CD14-positive monocyte (primary cell): ENCODE measurements at regions not wholly inside any gene's neighbourhood (a gene's known extent, or its start where the extent isn't known, plus 50 kb on each side); places are given as distances from the start of the nearest gene placed in this dataset.
"Not testable (repeated sequence)": the region's sequence is repeated elsewhere in the genome, so short reads cannot be mapped to it uniquely, and the experiment has no call there.

Experiments
- DNase-seq, 3 donors: peaks; one replicate each; pipeline ENCODE4 v3.0.0-alpha.2; 2011 to 2022
- H2AFZ ChIP-seq: 2 replicates; pipeline ENCODE4 v1.6.0; 2012; ENCODE audit warnings: mild to moderate bottlenecking, low read depth, low read length, inconsistent platforms; ENCODE audit not compliant: insufficient read depth, poor library complexity, severe bottlenecking
- H3K27ac ChIP-seq, 2 donors: 1 replicate in 1 of 2; 2 replicates in 1 of 2; pipeline ENCODE4 v1.5.1; 2012 to 2013; ENCODE audit warnings: low read length in 2 of 2, control low read depth in 1 of 2, inconsistent platforms in 1 of 2, low read depth in 1 of 2, mild to moderate bottlenecking in 1 of 2
- H3K27me3 ChIP-seq, 2 donors: one replicate each; pipeline versions ENCODE4 v1.6.0 to v1.6.1; 2011 to 2013; ENCODE audit warnings: low read length in 2 of 2; ENCODE audit not compliant: control insufficient read depth in 2 of 2, insufficient read depth in 2 of 2
- H3K36me3 ChIP-seq, 2 donors: replicated peaks in 1 of 2; 1 replicate in 1 of 2; 2 replicates in 1 of 2; pipeline versions ENCODE4 v1.5.1 to v1.6.1; 2012 to 2013; ENCODE audit warnings: low read length in 2 of 2, control low read depth in 1 of 2, inconsistent platforms in 1 of 2, mild to moderate bottlenecking in 1 of 2; ENCODE audit not compliant: insufficient read depth in 2 of 2, control insufficient read depth in 1 of 2
- H3K4me1 ChIP-seq, 2 donors: 1 replicate in 1 of 2; 2 replicates in 1 of 2; pipeline versions ENCODE4 v1.5.1 to v1.6.1; 2012 to 2013; ENCODE audit warnings: low read length in 2 of 2, control low read depth in 1 of 2, inconsistent platforms in 1 of 2, mild to moderate bottlenecking in 1 of 2, moderate library complexity in 1 of 2; ENCODE audit not compliant: insufficient read depth in 2 of 2, control insufficient read depth in 1 of 2
- H3K4me2 ChIP-seq: replicated peaks from 2 replicates; pipeline ENCODE3; 2012; ENCODE audit warnings: low read length, moderate library complexity, mild to moderate bottlenecking; ENCODE audit not compliant: poor library complexity, severe bottlenecking; ENCODE audit errors: extremely low read depth
- H3K4me3 ChIP-seq, 3 experiments: fragments of 200-600 bp in 1 of 3; sonication (generic) in 1 of 3; replicated peaks in 1 of 3; 1 replicate in 2 of 3; 2 replicates in 1 of 3; pipeline ENCODE4 v1.5.1; 2011 to 2013; ENCODE audit warnings: low read length in 3 of 3, mild to moderate bottlenecking in 3 of 3, control low read depth in 2 of 3, low read depth in 2 of 3, inconsistent platforms in 1 of 3, moderate library complexity in 1 of 3
- H3K79me2 ChIP-seq: 2 replicates; pipeline ENCODE4 v1.6.0; 2012; ENCODE audit warnings: mild to moderate bottlenecking, control low read depth, inconsistent platforms, low read length, moderate library complexity; ENCODE audit not compliant: insufficient read depth
- H3K9ac ChIP-seq: 2 replicates; pipeline ENCODE4 v1.6.0; 2017; ENCODE audit warnings: low read length, mild to moderate bottlenecking; ENCODE audit not compliant: insufficient read depth, poor library complexity, severe bottlenecking
- H3K9me3 ChIP-seq, 2 donors: replicated peaks in 1 of 2; 1 replicate in 1 of 2; 2 replicates in 1 of 2; pipeline versions ENCODE4 v1.5.1 to v1.6.1; 2012 to 2013; ENCODE audit warnings: low read length in 2 of 2, control low read depth in 1 of 2; ENCODE audit not compliant: control insufficient read depth in 1 of 2, insufficient read depth in 1 of 2
- H4K20me1 ChIP-seq: 2 replicates; pipeline ENCODE4 v1.6.0; 2012; ENCODE audit warnings: mild to moderate bottlenecking, low read length, control low read depth, moderate library complexity; ENCODE audit not compliant: insufficient read depth
- H3K27ac Mint-ChIP-seq, 7 donors: one replicate each; pipeline ENCODE4 v1.8.0; 2020; ENCODE audit warnings: mild to moderate bottlenecking in 7 of 7, mixed read lengths in 7 of 7, moderate library complexity in 6 of 7, inconsistent platforms in 2 of 7
- H3K27me3 Mint-ChIP-seq, 3 donors: one replicate each; pipeline ENCODE4 v1.8.0; 2021 to 2022; ENCODE audit warnings: low read depth in 3 of 3, mild to moderate bottlenecking in 3 of 3, mixed read lengths in 3 of 3, moderate library complexity in 3 of 3, inconsistent platforms in 1 of 3
- H3K36me3 Mint-ChIP-seq, 2 donors: one replicate each; pipeline ENCODE4 v1.8.0; 2020; ENCODE audit warnings: mixed read lengths in 2 of 2, inconsistent platforms in 1 of 2, mild to moderate bottlenecking in 1 of 2
- H3K4me1 Mint-ChIP-seq: one replicate; pipeline ENCODE4 v1.8.0; 2020; ENCODE audit warnings: mild to moderate bottlenecking, mixed read lengths
- H3K4me3 Mint-ChIP-seq, 2 donors: one replicate each; pipeline ENCODE4 v1.8.0; 2020; ENCODE audit warnings: mild to moderate bottlenecking in 2 of 2, mixed read lengths in 2 of 2, moderate library complexity in 1 of 2
- H3K9me3 Mint-ChIP-seq, 7 donors: one replicate each; pipeline ENCODE4 v1.8.0; 2020 to 2022; ENCODE audit warnings: mixed read lengths in 7 of 7, mild to moderate bottlenecking in 6 of 7, moderate library complexity in 6 of 7, inconsistent platforms in 2 of 7
- WGBS: methylation state at CpG from one replicate; pipeline ENCODE4 v1.1.5; 2013; ENCODE audit warnings: missing lambda C conversion rate; ENCODE audit not compliant: insufficient coverage; 5-methylcytosine and 5-hydroxymethylcytosine counted together
- intact Hi-C, 2 donors: fragments of 100-400 bp; cut with micrococcal nuclease; formaldehyde crosslinking; loops; one replicate each; pipeline versions ENCODE4 v1.15.0 to v1.15.1; 2023
- TF ChIP-seq, protein P1 (sequence below): fragments of 200-600 bp; IDR thresholded peaks from one replicate; pipeline ENCODE4 v1.8.0; 2022; ENCODE audit warnings: antibody characterized with exemption, mild to moderate bottlenecking

DNA sequence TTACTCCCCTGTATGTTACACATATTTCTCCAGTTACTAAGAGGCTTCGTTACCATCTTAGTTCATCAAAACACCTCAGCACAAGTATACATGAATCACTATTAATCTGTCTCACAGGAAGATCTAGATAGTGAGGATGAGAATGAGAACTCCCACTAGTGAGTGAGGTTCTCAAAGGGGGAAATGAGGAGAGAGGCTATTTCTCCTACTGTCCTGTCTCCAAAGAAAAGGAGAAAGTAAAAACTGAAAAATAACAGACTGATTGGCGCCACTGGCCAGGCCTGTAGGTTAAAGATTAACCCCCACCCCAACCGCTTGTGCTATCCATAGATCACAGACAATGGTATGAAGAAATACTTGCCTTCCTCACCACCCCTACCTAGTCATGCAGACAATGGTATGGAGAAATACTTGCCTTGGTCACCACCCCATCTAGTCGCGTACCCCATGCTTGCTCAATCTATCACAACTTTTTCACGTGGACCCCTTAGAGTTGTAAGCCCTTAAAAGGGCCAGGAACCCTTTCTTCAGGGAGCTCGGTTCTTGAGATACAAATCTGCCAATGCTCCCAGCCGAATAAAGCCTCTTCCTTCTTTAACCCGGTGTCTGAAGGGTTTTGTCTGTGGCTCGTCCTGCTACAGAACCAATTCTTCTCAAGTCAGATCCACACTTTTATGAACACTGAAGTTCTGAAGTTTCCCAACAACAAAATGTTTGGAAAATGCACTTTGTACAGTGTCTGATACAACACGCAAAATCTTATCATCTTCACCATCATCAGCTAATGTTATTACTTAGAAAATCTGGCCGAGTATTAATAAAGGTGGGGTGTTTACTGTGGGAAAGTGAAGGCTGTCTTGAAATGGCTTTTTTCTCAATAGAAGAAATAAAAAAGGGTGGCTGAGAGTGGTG lies 598.1 kb downstream of the UQCRFS1 start:
- no peaks in the 10 kb centered on the region for H3K36me3 Mint-ChIP-seq
- Histone ChIP-seq H3K36me3 (no peaks in the 10 kb centered on the region), H3K27ac (no peak overlapping the region), H3K4me3 (no peak overlapping the region), H3K9me3 (peaks cover 47 to 52% of the 10 kb centered on the region in 2 donors), H3K9ac (no peak overlapping the region), H4K20me1 (no peaks in the 10 kb centered on the region), H3K79me2 (no peaks in the 10 kb centered on the region), H3K27me3 (no peaks in the 10 kb centered on the region), H3K4me2 (no peak overlapping the region), H3K4me1 (no peaks in the 10 kb centered on the region), H2AFZ (no peak overlapping the region)
- 95% methylated on average over 6 of the region's 12 CpGs for WGBS
- no peaks in the 10 kb centered on the region for H3K4me1 Mint-ChIP-seq
- H3K9me3 Mint-ChIP-seq, result peaks cover 24 to 57% (median 47%) of the 10 kb centered on the region in 7 donors
- intact Hi-C loops, result no loop called here
- TF ChIP-seq, protein P1, sequence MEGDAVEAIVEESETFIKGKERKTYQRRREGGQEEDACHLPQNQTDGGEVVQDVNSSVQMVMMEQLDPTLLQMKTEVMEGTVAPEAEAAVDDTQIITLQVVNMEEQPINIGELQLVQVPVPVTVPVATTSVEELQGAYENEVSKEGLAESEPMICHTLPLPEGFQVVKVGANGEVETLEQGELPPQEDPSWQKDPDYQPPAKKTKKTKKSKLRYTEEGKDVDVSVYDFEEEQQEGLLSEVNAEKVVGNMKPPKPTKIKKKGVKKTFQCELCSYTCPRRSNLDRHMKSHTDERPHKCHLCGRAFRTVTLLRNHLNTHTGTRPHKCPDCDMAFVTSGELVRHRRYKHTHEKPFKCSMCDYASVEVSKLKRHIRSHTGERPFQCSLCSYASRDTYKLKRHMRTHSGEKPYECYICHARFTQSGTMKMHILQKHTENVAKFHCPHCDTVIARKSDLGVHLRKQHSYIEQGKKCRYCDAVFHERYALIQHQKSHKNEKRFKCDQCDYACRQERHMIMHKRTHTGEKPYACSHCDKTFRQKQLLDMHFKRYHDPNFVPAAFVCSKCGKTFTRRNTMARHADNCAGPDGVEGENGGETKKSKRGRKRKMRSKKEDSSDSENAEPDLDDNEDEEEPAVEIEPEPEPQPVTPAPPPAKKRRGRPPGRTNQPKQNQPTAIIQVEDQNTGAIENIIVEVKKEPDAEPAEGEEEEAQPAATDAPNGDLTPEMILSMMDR, result no peak
- no peak for DNase-seq
- H3K4me3 Mint-ChIP-seq, result no peak overlapping the region
- H3K27ac Mint-ChIP-seq, result no peak overlapping the region
- peaks cover 0 to 2% (median 2%) of the 10 kb centered on the region in 3 donors for H3K27me3 Mint-ChIP-seq

DNA sequence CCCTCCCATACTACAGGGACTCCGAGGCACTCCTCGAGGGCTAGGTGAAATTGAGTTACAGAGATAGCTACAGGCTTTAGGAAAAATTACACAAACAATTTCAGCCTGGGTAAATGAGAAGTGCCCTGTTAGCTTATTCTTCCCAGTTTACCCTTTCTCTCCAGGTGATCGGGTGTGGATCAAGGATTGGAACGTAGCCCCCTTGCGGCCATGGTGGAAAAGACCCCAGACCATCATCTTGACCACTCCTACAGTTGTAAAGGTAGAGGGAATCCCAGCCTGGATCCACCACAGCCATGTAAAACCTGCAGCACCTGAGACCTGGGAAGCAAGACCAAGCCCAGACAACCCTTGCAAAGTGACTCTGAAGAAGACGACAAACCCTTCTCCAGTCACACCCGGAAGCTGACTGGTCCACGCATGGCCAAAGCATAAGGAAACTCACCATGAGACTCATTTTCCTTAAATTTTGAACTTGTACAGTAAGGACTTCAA lies 600.6 kb downstream of the UQCRFS1 start:
- TF ChIP-seq, protein P1, result no peak
- intact Hi-C loops, result no loop called here
- H3K79me2 ChIP-seq, result no peaks in the 10 kb centered on the region
- no peaks in the 10 kb centered on the region for H3K4me1 ChIP-seq
- H3K27ac ChIP-seq, result no peak overlapping the region
- H3K4me2 ChIP-seq, result no peak overlapping the region
- no peak for DNase-seq
- H3K27ac Mint-ChIP-seq, result no peak overlapping the region
- no peaks in the 10 kb centered on the region for H3K36me3 ChIP-seq
- no peaks in the 10 kb centered on the region for H3K36me3 Mint-ChIP-seq
- peaks cover 62 to 74% of the 10 kb centered on the region in 2 donors for H3K9me3 ChIP-seq
- no peak overlapping the region for H3K4me3 ChIP-seq
- H2AFZ ChIP-seq, result no peak overlapping the region
- H3K27me3 Mint-ChIP-seq, result peaks cover 0 to 2% (median 0%) of the 10 kb centered on the region in 3 donors
- H3K9me3 Mint-ChIP-seq, result peaks cover 29 to 73% (median 62%) of the 10 kb centered on the region in 7 donors
- H3K4me1 Mint-ChIP-seq, result no peaks in the 10 kb centered on the region
- 100% methylated on average over 3 of the region's 8 CpGs for WGBS
- no peaks in the 10 kb centered on the region for H3K27me3 ChIP-seq
- no peaks in the 10 kb centered on the region for H4K20me1 ChIP-seq
- H3K9ac ChIP-seq, result no peak overlapping the region
- no peak overlapping the region for H3K4me3 Mint-ChIP-seq

DNA sequence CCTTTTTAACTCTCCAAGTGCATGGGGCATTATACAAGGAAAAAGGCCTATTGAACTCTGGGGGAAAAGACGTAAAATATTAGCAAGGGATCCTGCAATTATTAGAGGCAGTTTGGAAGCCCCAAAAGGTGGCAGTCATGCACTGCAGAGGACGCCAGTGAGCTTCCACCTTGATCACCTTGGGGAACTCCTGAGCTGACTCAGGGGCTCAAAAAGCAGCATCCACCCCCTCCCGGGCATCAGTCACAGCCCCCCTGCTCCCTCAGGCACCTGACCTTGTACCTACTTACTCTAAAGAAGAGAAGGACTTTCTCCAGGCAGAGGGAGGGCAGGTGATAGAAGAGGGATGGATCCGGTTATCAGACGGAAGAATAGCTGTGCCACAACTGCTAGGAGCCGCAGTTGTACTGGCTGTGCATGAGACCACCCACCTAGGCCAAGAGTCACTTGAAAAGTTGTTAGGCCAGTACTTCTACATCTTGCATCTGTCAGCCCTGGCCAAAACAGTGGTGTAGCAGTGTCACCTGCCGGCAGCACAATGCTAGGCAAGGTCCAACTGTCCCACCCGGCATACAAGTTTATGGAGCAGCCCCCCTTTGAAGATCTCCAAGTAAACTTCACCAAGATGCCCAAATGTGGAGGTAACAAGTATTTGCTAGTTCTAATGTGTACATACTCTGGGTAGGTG lies 601.6 kb downstream of the UQCRFS1 start:
- DNase-seq, H4K20me1 ChIP-seq, H2AFZ ChIP-seq, H3K79me2 ChIP-seq, H3K4me1 ChIP-seq, H3K36me3 Mint-ChIP-seq, H3K27me3 ChIP-seq, intact Hi-C loops, H3K9ac ChIP-seq, H3K4me3 Mint-ChIP-seq, H3K36me3 ChIP-seq, H3K4me3 ChIP-seq, H3K4me2 ChIP-seq, H3K27me3 Mint-ChIP-seq, H3K27ac Mint-ChIP-seq, H3K4me1 Mint-ChIP-seq, H3K27ac ChIP-seq: not testable (repeated sequence)
- H3K9me3 Mint-ChIP-seq, result peaks cover 34 to 81% (median 72%) of the 10 kb centered on the region in 7 donors
- peaks cover 70 to 83% of the 10 kb centered on the region in 2 donors for H3K9me3 ChIP-seq
- 85% methylated on average over 4 of the region's 8 CpGs for WGBS
